Lung (tissue), 11 donors: ENCODE measurements at regions not wholly inside any gene's neighbourhood (a gene's known extent, or its start where the extent isn't known, plus 50 kb on each side); places are given as distances from the start of the nearest gene placed in this dataset.

Source experiments
- ATAC-seq: fragments of 200-7000 bp; cut with Tn5 transposase; one replicate; pipeline ENCODE4 v1.9.1; 2020; ENCODE audit warnings: moderate number of reproducible peaks; ENCODE audit not compliant: insufficient read depth, low FRiP score
- DNase-seq, 3 donors: peaks; one replicate each; pipeline ENCODE4 v3.0.0-alpha.2; 2013 to 2017
- H3K27ac ChIP-seq, 2 donors: one replicate each; pipeline ENCODE4 v1.5.1; 2013; ENCODE audit warnings: mild to moderate bottlenecking in 2 of 2, moderate library complexity in 2 of 2, control low read depth in 1 of 2, inconsistent platforms in 1 of 2, low read depth in 1 of 2, low read length in 1 of 2
- H3K27me3 ChIP-seq, 3 donors: one replicate each; pipeline ENCODE4 v1.5.1; 2013; ENCODE audit warnings: low read length in 2 of 3; ENCODE audit not compliant: control insufficient read depth in 3 of 3, insufficient read depth in 3 of 3
- H3K36me3 ChIP-seq, 4 donors: one replicate each; pipeline ENCODE4 v1.5.1; 2013; ENCODE audit warnings: low read length in 4 of 4, mild to moderate bottlenecking in 1 of 4, moderate library complexity in 1 of 4; ENCODE audit not compliant: control insufficient read depth in 4 of 4, insufficient read depth in 4 of 4
- H3K4me1 ChIP-seq, 5 donors: one replicate each; pipeline ENCODE4 v1.5.1; 2013; ENCODE audit warnings: low read length in 5 of 5, mild to moderate bottlenecking in 2 of 5, moderate library complexity in 1 of 5; ENCODE audit not compliant: control insufficient read depth in 5 of 5, insufficient read depth in 5 of 5
- H3K4me3 ChIP-seq: one replicate; pipeline ENCODE4 v1.5.1; 2013; ENCODE audit warnings: mild to moderate bottlenecking, control low read depth, moderate library complexity
- H3K9ac ChIP-seq, 2 donors: one replicate each; pipeline ENCODE4 v1.5.1; 2013; ENCODE audit warnings: low read length in 2 of 2, control low read depth in 1 of 2; ENCODE audit not compliant: insufficient read depth in 1 of 2
- H3K9me3 ChIP-seq, 4 donors: one replicate each; pipeline ENCODE4 v1.5.1; 2013; ENCODE audit warnings: low read length in 3 of 4, mild to moderate bottlenecking in 1 of 4, moderate library complexity in 1 of 4; ENCODE audit not compliant: control insufficient read depth in 4 of 4, insufficient read depth in 3 of 4
- CTCF ChIP-seq: IDR thresholded peaks from 2 replicates; pipeline ENCODE4 v1.5.1; 2012; ENCODE audit warnings: mild to moderate bottlenecking; ENCODE audit errors: control extremely low read depth, extremely low read depth
- WGBS, 2 donors: extraction: QIAGEN DNeasy Blood & Tissue Kit; methylation state at CpG; one replicate each; pipeline ENCODE4 v1.1.7; 2013; 5-methylcytosine and 5-hydroxymethylcytosine counted together
- donor health status: control.
- donor health status: control.
- donor health status: Bipolar disorder and iron deficiency.
- donor health status: healthy.
- donor health status: DM: yes; HTN: yes; CAD: no.

GRCh38 chr18:37660658-37661057, 95.1 kb upstream of the CELF4 start:
- no peak for TF ChIP-seq CTCF
- WGBS, 2 donors = 77 to 80% methylated on average over 2 of the region's 2 CpGs
- no peak for ATAC-seq
- Histone ChIP-seq H3K9ac (no peak overlapping the region), H3K36me3 (no peaks in the 10 kb centered on the region), H3K27me3 (no peaks in the 10 kb centered on the region), H3K4me1 (peaks cover 0 to 11% (median 0%) of the 10 kb centered on the region in 5 donors), H3K9me3 (no peaks in the 10 kb centered on the region), H3K27ac (no peak overlapping the region), H3K4me3 (no peak overlapping the region)
- no peak for DNase-seq

GRCh38 chr18:37659906-37660305, 94.3 kb upstream of the CELF4 start:
- Histone ChIP-seq H3K4me1 (peaks cover 0 to 11% (median 0%) of the 10 kb centered on the region in 5 donors), H3K27ac (no peak overlapping the region), H3K36me3 (no peaks in the 10 kb centered on the region), H3K9ac (no peak overlapping the region), H3K4me3 (no peak overlapping the region), H3K9me3 (peaks cover 0 to 2% (median 0%) of the 10 kb centered on the region in 4 donors), H3K27me3 (no peaks in the 10 kb centered on the region)
- no peak for TF ChIP-seq CTCF
- DNase-seq (peak; percentile 45 to 77 (median 54)), ATAC-seq (no peak)

- WGBS, 2 donors = 84 to 85% methylated on average over 1 of the region's 1 CpG
- no peak overlapping the region for H3K27ac ChIP-seq
- no peak overlapping the region for H3K4me3 ChIP-seq
- ATAC-seq (no peak), DNase-seq (no peak)
- H3K36me3 ChIP-seq = no peaks in the 10 kb centered on the region
- H3K9me3 ChIP-seq = peaks cover 0 to 2% (median 0%) of the 10 kb centered on the region in 4 donors
- no peak overlapping the region for H3K9ac ChIP-seq
- no peak for TF ChIP-seq CTCF
- H3K27me3 ChIP-seq = no peaks in the 10 kb centered on the region
- H3K4me1 ChIP-seq = peaks cover 0 to 11% (median 0%) of the 10 kb centered on the region in 5 donors
Observed at GRCh38 chr18:37658894-37659293, 93.3 kb upstream of the CELF4 start.

DNA sequence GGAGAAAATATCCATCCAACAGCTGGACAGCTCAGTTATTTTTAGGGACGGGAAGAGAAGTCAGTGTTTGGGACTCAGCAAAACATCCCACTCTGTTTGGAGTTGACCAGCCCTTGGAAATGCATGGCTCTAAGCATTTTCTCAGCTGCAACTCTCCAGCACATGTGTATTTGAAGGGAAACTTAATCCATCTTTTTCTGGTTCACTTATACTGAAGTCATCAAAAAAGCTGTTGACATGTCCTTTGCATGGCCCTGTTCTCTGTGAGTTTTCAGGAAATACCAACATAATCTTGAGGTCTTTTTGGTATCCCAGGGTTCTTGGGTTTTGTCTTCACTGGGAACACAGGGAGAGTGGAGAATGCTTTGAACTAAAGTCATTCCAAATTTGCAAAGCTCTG, 91.9 kb upstream of the CELF4 start:
- ATAC-seq = no peak
- no peaks in the 10 kb centered on the region for H3K36me3 ChIP-seq
- peak in 1 of 3 donors; percentile 51 for DNase-seq
- H3K9me3 ChIP-seq = peaks cover 0 to 2% (median 0%) of the 10 kb centered on the region in 4 donors
- WGBS, 2 donors = 70 to 77% methylated on average over 1 of the region's 1 CpG
- no peak overlapping the region for H3K9ac ChIP-seq
- no peaks in the 10 kb centered on the region for H3K27me3 ChIP-seq
- H3K27ac ChIP-seq = no peak overlapping the region
- peaks cover 0 to 11% (median 0%) of the 10 kb centered on the region in 5 donors for H3K4me1 ChIP-seq
- no peak overlapping the region for H3K4me3 ChIP-seq
- no peak for TF ChIP-seq CTCF
